HCT116 (cell line): ENCODE measurements at regions not wholly inside any gene's neighbourhood (a gene's known extent, or its start where the extent isn't known, plus 50 kb on each side); places are given as distances from the start of the nearest gene placed in this dataset.

Experiments
- CEBPB ChIP-seq: IDR thresholded peaks from 2 replicates; pipeline ENCODE4 v1.6.1; 2012; ENCODE audit warnings: low read depth
- EZH2phosphoT487 ChIP-seq: fragments of 200-600 bp; IDR thresholded peaks from 2 replicates; pipeline ENCODE4 v1.6.1; 2018; ENCODE audit warnings: antibody characterized with exemption, borderline replicate concordance
- POLR2A ChIP-seq: IDR thresholded peaks from 2 replicates; pipeline ENCODE4 v1.7.0; 2011; ENCODE audit warnings: borderline replicate concordance; ENCODE audit not compliant: insufficient read depth, insufficient read length; ENCODE audit errors: extremely low read depth
- POLR2AphosphoS5 ChIP-seq: IDR thresholded peaks from 2 replicates; pipeline ENCODE4 v1.6.1; 2011; ENCODE audit warnings: mild to moderate bottlenecking, low read depth, low read length, moderate library complexity
- RAD21 ChIP-seq: IDR thresholded peaks from 2 replicates; pipeline ENCODE4 v1.6.1; 2012; ENCODE audit warnings: low read depth, mild to moderate bottlenecking
- SRF ChIP-seq: IDR thresholded peaks from 2 replicates; pipeline ENCODE4 v1.6.1; 2012; ENCODE audit warnings: low read depth
- YY1 ChIP-seq: IDR thresholded peaks from 2 replicates; pipeline ENCODE4 v1.6.1; 2011; ENCODE audit warnings: low read length, low read depth, moderate library complexity, mild to moderate bottlenecking; ENCODE audit not compliant: insufficient replicate concordance; ENCODE audit errors: extremely low read depth
- TF ChIP-seq, protein P1 (sequence below), 3 experiments: fragments of 200-600 bp in 1 of 3; sonication (generic) in 1 of 3; IDR thresholded peaks in 2 of 3; conservative IDR thresholded peaks in 1 of 3; 2 replicates each; pipeline ENCODE4 v1.5.1; 2012 to 2017; ENCODE audit warnings: low read depth in 2 of 3, low read length in 2 of 3, antibody characterized with exemption in 1 of 3, borderline replicate concordance in 1 of 3, control low read depth in 1 of 3, mild to moderate bottlenecking in 1 of 3, mixed read lengths in 1 of 3, mixed run types in 1 of 3, moderate library complexity in 1 of 3; ENCODE audit not compliant: insufficient read depth in 1 of 3
- TF ChIP-seq, protein P2 (sequence below): IDR thresholded peaks from 2 replicates; pipeline ENCODE4 v1.6.1; 2012; ENCODE audit warnings: low read depth

DNA sequence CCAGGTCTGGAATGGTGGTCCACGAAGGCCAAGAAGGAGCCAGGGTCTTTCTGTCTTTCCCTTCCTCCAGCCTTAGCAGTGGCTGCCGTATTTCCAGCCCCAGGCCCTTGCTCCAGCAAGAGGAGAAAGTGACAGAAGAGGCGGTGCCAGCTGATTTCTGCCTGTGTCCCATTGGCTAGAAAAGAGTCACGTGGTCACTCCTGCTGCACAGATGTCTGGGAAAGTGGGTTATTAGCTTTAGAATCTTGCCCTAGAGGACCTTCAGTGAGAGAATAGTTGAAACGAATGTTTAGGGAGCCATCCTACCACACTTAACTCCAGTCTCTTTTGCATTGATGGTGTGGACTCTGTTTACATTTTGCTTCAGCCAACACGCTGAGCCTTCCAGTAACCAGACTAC is 99.3 kb upstream of the BCOR start:
- TF ChIP-seq, protein P1, sequence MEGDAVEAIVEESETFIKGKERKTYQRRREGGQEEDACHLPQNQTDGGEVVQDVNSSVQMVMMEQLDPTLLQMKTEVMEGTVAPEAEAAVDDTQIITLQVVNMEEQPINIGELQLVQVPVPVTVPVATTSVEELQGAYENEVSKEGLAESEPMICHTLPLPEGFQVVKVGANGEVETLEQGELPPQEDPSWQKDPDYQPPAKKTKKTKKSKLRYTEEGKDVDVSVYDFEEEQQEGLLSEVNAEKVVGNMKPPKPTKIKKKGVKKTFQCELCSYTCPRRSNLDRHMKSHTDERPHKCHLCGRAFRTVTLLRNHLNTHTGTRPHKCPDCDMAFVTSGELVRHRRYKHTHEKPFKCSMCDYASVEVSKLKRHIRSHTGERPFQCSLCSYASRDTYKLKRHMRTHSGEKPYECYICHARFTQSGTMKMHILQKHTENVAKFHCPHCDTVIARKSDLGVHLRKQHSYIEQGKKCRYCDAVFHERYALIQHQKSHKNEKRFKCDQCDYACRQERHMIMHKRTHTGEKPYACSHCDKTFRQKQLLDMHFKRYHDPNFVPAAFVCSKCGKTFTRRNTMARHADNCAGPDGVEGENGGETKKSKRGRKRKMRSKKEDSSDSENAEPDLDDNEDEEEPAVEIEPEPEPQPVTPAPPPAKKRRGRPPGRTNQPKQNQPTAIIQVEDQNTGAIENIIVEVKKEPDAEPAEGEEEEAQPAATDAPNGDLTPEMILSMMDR (IDR thresholded peaks at IDR 0.05 in 2 of 3, conservative IDR thresholded peaks at IDR 0.05 in 1 of 3; ENCODE audit: borderline replicate concordance in 1 of 3, insufficient read depth in 1 of 3, low read depth in 2 of 3, low read length in 2 of 3) = no peak
- TF ChIP-seq, protein P2, sequence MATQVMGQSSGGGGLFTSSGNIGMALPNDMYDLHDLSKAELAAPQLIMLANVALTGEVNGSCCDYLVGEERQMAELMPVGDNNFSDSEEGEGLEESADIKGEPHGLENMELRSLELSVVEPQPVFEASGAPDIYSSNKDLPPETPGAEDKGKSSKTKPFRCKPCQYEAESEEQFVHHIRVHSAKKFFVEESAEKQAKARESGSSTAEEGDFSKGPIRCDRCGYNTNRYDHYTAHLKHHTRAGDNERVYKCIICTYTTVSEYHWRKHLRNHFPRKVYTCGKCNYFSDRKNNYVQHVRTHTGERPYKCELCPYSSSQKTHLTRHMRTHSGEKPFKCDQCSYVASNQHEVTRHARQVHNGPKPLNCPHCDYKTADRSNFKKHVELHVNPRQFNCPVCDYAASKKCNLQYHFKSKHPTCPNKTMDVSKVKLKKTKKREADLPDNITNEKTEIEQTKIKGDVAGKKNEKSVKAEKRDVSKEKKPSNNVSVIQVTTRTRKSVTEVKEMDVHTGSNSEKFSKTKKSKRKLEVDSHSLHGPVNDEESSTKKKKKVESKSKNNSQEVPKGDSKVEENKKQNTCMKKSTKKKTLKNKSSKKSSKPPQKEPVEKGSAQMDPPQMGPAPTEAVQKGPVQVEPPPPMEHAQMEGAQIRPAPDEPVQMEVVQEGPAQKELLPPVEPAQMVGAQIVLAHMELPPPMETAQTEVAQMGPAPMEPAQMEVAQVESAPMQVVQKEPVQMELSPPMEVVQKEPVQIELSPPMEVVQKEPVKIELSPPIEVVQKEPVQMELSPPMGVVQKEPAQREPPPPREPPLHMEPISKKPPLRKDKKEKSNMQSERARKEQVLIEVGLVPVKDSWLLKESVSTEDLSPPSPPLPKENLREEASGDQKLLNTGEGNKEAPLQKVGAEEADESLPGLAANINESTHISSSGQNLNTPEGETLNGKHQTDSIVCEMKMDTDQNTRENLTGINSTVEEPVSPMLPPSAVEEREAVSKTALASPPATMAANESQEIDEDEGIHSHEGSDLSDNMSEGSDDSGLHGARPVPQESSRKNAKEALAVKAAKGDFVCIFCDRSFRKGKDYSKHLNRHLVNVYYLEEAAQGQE = no peak
- no peak for TF ChIP-seq SRF
- no peak for TF ChIP-seq POLR2A
- no peak for TF ChIP-seq CEBPB
- no peak for TF ChIP-seq YY1
- no peak for TF ChIP-seq EZH2phosphoT487
- no peak for TF ChIP-seq POLR2AphosphoS5
- TF ChIP-seq RAD21 = no peak
